ENCODE measurements at regions not wholly inside any gene's neighbourhood (a gene's known extent, or its start where the extent isn't known, plus 50 kb on each side); places are given as distances from the start of the nearest gene placed in this dataset.

DNA sequence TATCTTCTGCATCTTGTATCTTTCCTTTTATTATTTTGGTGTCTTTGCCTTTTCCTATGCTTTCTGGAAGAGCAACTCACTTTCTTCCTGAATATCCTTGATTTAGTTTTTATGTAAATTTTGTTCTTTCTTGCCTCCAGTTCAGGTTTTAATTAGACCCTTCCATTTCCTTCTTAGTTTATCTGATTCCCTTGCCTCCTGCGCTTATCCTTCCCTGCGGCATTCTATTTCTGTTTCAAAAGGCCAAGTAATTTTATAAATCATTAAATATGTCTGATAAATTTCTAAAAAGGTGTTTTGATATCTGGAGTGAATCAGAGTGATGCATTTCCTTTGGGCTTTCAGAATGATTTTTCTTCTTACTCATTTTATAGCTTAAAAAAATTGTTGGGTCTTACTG lies 167.7 kb upstream of the WDR11 start:
- CTCF ChIA-PET = no interaction called here
- no peak for TF ChIP-seq NR1H2 (CRISPR knock-in tag; IDR thresholded peaks at IDR 0.05)
- TF ChIP-seq, protein P1, sequence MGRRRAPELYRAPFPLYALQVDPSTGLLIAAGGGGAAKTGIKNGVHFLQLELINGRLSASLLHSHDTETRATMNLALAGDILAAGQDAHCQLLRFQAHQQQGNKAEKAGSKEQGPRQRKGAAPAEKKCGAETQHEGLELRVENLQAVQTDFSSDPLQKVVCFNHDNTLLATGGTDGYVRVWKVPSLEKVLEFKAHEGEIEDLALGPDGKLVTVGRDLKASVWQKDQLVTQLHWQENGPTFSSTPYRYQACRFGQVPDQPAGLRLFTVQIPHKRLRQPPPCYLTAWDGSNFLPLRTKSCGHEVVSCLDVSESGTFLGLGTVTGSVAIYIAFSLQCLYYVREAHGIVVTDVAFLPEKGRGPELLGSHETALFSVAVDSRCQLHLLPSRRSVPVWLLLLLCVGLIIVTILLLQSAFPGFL (CRISPR knock-in tag; IDR thresholded peaks at IDR 0.05; ENCODE audit: borderline replicate concordance) = no peak
- TF ChIP-seq FOXP1 (CRISPR knock-in tag; IDR thresholded peaks at IDR 0.05; ENCODE audit: borderline replicate concordance) = no peak
- TF ChIP-seq, protein P2, sequence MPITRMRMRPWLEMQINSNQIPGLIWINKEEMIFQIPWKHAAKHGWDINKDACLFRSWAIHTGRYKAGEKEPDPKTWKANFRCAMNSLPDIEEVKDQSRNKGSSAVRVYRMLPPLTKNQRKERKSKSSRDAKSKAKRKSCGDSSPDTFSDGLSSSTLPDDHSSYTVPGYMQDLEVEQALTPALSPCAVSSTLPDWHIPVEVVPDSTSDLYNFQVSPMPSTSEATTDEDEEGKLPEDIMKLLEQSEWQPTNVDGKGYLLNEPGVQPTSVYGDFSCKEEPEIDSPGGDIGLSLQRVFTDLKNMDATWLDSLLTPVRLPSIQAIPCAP (CRISPR knock-in tag; IDR thresholded peaks at IDR 0.05) = no peak
- TF ChIP-seq TP53 (CRISPR knock-in tag; IDR thresholded peaks at IDR 0.05) = no peak
- no peak for TF ChIP-seq CREB1 (CRISPR knock-in tag; IDR thresholded peaks at IDR 0.05)
- no peak for TF ChIP-seq ZNF263 (CRISPR knock-in tag; IDR thresholded peaks at IDR 0.05; ENCODE audit: low read depth)
- TF ChIP-seq ZNF671 (CRISPR knock-in tag; IDR thresholded peaks at IDR 0.05) = no peak
- no peak for TF ChIP-seq NFYB (CRISPR knock-in tag; conservative IDR thresholded peaks at IDR 0.05; ENCODE audit: low read depth)
- TF ChIP-seq, protein P3, sequence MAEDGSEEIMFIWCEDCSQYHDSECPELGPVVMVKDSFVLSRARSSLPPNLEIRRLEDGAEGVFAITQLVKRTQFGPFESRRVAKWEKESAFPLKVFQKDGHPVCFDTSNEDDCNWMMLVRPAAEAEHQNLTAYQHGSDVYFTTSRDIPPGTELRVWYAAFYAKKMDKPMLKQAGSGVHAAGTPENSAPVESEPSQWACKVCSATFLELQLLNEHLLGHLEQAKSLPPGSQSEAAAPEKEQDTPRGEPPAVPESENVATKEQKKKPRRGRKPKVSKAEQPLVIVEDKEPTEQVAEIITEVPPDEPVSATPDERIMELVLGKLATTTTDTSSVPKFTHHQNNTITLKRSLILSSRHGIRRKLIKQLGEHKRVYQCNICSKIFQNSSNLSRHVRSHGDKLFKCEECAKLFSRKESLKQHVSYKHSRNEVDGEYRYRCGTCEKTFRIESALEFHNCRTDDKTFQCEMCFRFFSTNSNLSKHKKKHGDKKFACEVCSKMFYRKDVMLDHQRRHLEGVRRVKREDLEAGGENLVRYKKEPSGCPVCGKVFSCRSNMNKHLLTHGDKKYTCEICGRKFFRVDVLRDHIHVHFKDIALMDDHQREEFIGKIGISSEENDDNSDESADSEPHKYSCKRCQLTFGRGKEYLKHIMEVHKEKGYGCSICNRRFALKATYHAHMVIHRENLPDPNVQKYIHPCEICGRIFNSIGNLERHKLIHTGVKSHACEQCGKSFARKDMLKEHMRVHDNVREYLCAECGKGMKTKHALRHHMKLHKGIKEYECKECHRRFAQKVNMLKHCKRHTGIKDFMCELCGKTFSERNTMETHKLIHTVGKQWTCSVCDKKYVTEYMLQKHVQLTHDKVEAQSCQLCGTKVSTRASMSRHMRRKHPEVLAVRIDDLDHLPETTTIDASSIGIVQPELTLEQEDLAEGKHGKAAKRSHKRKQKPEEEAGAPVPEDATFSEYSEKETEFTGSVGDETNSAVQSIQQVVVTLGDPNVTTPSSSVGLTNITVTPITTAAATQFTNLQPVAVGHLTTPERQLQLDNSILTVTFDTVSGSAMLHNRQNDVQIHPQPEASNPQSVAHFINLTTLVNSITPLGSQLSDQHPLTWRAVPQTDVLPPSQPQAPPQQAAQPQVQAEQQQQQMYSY (CRISPR knock-in tag; IDR thresholded peaks at IDR 0.05) = no peak
- TF ChIP-seq SMAD3 (CRISPR knock-in tag; IDR thresholded peaks at IDR 0.05; ENCODE audit: borderline replicate concordance) = no peak
- TF ChIP-seq, protein P4, sequence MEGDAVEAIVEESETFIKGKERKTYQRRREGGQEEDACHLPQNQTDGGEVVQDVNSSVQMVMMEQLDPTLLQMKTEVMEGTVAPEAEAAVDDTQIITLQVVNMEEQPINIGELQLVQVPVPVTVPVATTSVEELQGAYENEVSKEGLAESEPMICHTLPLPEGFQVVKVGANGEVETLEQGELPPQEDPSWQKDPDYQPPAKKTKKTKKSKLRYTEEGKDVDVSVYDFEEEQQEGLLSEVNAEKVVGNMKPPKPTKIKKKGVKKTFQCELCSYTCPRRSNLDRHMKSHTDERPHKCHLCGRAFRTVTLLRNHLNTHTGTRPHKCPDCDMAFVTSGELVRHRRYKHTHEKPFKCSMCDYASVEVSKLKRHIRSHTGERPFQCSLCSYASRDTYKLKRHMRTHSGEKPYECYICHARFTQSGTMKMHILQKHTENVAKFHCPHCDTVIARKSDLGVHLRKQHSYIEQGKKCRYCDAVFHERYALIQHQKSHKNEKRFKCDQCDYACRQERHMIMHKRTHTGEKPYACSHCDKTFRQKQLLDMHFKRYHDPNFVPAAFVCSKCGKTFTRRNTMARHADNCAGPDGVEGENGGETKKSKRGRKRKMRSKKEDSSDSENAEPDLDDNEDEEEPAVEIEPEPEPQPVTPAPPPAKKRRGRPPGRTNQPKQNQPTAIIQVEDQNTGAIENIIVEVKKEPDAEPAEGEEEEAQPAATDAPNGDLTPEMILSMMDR (IDR thresholded peaks at IDR 0.05) = no peak
- TF ChIP-seq, protein P5, sequence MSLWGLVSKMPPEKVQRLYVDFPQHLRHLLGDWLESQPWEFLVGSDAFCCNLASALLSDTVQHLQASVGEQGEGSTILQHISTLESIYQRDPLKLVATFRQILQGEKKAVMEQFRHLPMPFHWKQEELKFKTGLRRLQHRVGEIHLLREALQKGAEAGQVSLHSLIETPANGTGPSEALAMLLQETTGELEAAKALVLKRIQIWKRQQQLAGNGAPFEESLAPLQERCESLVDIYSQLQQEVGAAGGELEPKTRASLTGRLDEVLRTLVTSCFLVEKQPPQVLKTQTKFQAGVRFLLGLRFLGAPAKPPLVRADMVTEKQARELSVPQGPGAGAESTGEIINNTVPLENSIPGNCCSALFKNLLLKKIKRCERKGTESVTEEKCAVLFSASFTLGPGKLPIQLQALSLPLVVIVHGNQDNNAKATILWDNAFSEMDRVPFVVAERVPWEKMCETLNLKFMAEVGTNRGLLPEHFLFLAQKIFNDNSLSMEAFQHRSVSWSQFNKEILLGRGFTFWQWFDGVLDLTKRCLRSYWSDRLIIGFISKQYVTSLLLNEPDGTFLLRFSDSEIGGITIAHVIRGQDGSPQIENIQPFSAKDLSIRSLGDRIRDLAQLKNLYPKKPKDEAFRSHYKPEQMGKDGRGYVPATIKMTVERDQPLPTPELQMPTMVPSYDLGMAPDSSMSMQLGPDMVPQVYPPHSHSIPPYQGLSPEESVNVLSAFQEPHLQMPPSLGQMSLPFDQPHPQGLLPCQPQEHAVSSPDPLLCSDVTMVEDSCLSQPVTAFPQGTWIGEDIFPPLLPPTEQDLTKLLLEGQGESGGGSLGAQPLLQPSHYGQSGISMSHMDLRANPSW (CRISPR knock-in tag; conservative IDR thresholded peaks at IDR 0.05; ENCODE audit: low read depth) = no peak

DNA sequence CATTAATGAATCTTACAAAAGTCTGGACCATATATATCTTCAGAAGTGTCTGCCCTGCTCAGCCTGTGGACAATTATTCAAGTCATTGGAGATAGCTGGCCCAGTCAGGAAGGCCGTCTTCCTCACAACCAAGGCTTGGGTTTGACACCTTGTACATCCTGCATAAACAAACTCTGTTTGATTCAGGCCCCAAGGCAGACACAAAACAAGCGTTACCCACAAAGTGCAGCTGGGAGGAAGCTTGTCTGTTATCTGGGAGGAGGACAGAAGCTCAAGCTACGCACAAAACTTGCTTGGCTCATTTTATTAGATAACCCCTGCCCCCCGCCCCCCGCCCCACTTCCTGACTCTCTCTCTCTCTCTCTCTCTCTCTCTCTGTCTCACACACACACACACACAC lies 166.9 kb upstream of the WDR11 start:
- DNase-seq (ENCODE audit: low spot score) (no peak), ATAC-seq (no peak)
- Mint-ChIP-seq H3K4me1 (peaks cover 5% of the 10 kb centered on the region; the same call in 1 of the 2 replicates), H3K4me3 (no peak overlapping the region), H3K36me3 (no peaks in the 10 kb centered on the region), H3K27ac (no peak overlapping the region), H3K9me3 (no peaks in the 10 kb centered on the region), H3K27me3 (ENCODE audit: low read depth) (no peaks in the 10 kb centered on the region)
- POLR2A ChIA-PET = no interaction called here
- CTCF ChIA-PET = no interaction called here
- TF ChIP-seq ZNF263 (CRISPR knock-in tag; IDR thresholded peaks at IDR 0.05; ENCODE audit: low read depth) = no peak
- no peak for TF ChIP-seq OVOL2 (CRISPR knock-in tag; IDR thresholded peaks at IDR 0.05; ENCODE audit: borderline replicate concordance)
- no peak for TF ChIP-seq NR1H2 (CRISPR knock-in tag; IDR thresholded peaks at IDR 0.05)
- no peak for TF ChIP-seq TCF7 (CRISPR knock-in tag; IDR thresholded peaks at IDR 0.05; ENCODE audit: low read depth)
- TF ChIP-seq, protein P5 (CRISPR knock-in tag; conservative IDR thresholded peaks at IDR 0.05; ENCODE audit: low read depth) = no peak
- no peak for TF ChIP-seq ZNF121 (CRISPR knock-in tag; IDR thresholded peaks at IDR 0.05)
- TF ChIP-seq, protein P6, sequence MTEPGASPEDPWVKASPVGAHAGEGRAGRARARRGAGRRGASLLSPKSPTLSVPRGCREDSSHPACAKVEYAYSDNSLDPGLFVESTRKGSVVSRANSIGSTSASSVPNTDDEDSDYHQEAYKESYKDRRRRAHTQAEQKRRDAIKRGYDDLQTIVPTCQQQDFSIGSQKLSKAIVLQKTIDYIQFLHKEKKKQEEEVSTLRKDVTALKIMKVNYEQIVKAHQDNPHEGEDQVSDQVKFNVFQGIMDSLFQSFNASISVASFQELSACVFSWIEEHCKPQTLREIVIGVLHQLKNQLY (CRISPR knock-in tag; IDR thresholded peaks at IDR 0.05) = no peak
- TF ChIP-seq, protein P7, sequence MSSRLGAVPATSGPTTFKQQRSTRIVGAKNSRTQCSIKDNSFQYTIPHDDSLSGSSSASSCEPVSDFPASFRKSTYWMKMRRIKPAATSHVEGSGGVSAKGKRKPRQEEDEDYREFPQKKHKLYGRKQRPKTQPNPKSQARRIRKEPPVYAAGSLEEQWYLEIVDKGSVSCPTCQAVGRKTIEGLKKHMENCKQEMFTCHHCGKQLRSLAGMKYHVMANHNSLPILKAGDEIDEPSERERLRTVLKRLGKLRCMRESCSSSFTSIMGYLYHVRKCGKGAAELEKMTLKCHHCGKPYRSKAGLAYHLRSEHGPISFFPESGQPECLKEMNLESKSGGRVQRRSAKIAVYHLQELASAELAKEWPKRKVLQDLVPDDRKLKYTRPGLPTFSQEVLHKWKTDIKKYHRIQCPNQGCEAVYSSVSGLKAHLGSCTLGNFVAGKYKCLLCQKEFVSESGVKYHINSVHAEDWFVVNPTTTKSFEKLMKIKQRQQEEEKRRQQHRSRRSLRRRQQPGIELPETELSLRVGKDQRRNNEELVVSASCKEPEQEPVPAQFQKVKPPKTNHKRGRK (CRISPR knock-in tag; IDR thresholded peaks at IDR 0.05; ENCODE audit: borderline replicate concordance) = no peak
- no peak for TF ChIP-seq ESRRA (CRISPR knock-in tag; IDR thresholded peaks at IDR 0.05; ENCODE audit: borderline replicate concordance)

More for the DNA sequence above, 167.7 kb upstream of the WDR11 start:
- Mint-ChIP-seq H3K27ac (no peak overlapping the region), H3K9me3 (peaks cover under 1% of the 10 kb centered on the region), H3K4me3 (no peak overlapping the region), H3K4me1 (peaks cover 5% of the 10 kb centered on the region; the same call in 1 of the 2 replicates), H3K27me3 (ENCODE audit: low read depth) (no peaks in the 10 kb centered on the region), H3K36me3 (no peaks in the 10 kb centered on the region)
- ATAC-seq (no peak), DNase-seq (ENCODE audit: low spot score) (no peak)
- POLR2A ChIA-PET = no interaction called here
